GM23338 (cell line): ENCODE measurements at regions not wholly inside any gene's neighbourhood (a gene's known extent, or its start where the extent isn't known, plus 50 kb on each side); places are given as distances from the start of the nearest gene placed in this dataset.

ENCODE experiments used
- ATAC-seq: fragments of 200-7000 bp; cut with Tn5 transposase; 3 replicates; pipeline ENCODE4 v1.9.1; 2020
- DNase-seq: peaks from one replicate; pipeline ENCODE4 v3.0.0-alpha.2; 2015; ENCODE audit warnings: low spot score
- H2AFZ ChIP-seq: fragments of 200-600 bp; sonication (generic); 2 replicates; pipeline ENCODE4 v1.8.0; 2016; ENCODE audit warnings: antibody characterized with exemption, mild to moderate bottlenecking, moderate library complexity
- H3F3A ChIP-seq: fragments of 200-600 bp; sonication (generic); replicated peaks from 2 replicates; pipeline ENCODE4 v1.8.0; 2017; ENCODE audit warnings: antibody characterized with exemption, mixed run types, low read depth
- H3K27ac ChIP-seq: fragments of 200-600 bp; sonication (generic); 2 replicates; pipeline ENCODE4 v1.6.1; 2016; ENCODE audit warnings: low read depth
- H3K27me3 ChIP-seq: fragments of 200-600 bp; sonication (generic); 2 replicates; pipeline ENCODE4 v1.8.0; 2016; ENCODE audit warnings: mild to moderate bottlenecking, mixed run types, moderate library complexity; ENCODE audit not compliant: insufficient read depth
- H3K36me3 ChIP-seq: fragments of 200-600 bp; sonication (generic); 2 replicates; pipeline ENCODE4 v1.8.0; 2016; ENCODE audit warnings: mild to moderate bottlenecking; ENCODE audit not compliant: insufficient read depth
- H3K4me1 ChIP-seq: fragments of 200-600 bp; sonication (generic); 2 replicates; pipeline ENCODE4 v1.8.0; 2016; ENCODE audit warnings: mild to moderate bottlenecking, moderate library complexity; ENCODE audit not compliant: insufficient read depth
- H3K4me2 ChIP-seq: fragments of 200-600 bp; sonication (generic); 2 replicates; pipeline ENCODE4 v1.7.1; 2017; ENCODE audit warnings: mixed run types
- H3K4me3 ChIP-seq: fragments of 200-600 bp; sonication (generic); 2 replicates; pipeline ENCODE4 v1.6.1; 2016; ENCODE audit warnings: mixed run types
- H3K79me2 ChIP-seq: fragments of 200-600 bp; sonication (generic); replicated peaks from 2 replicates; pipeline ENCODE4 v1.8.0; 2017; ENCODE audit warnings: mild to moderate bottlenecking; ENCODE audit not compliant: insufficient read depth
- H3K9me2 ChIP-seq: fragments of 200-600 bp; sonication (generic); 2 replicates; pipeline ENCODE4 v1.8.0; 2017; ENCODE audit not compliant: insufficient read depth
- H4K20me1 ChIP-seq: fragments of 200-600 bp; sonication (generic); replicated peaks from 2 replicates; pipeline ENCODE4 v1.8.0; 2017; ENCODE audit warnings: mild to moderate bottlenecking; ENCODE audit not compliant: insufficient read depth
- H3K27ac Mint-ChIP-seq: 2 replicates; pipeline ENCODE4 v1.8.0; 2020; ENCODE audit warnings: inconsistent platforms, mild to moderate bottlenecking, moderate library complexity, mixed read lengths
- H3K27me3 Mint-ChIP-seq: 3 replicates; pipeline ENCODE4 v1.8.0; 2022; ENCODE audit warnings: low read depth, mild to moderate bottlenecking, moderate library complexity, mixed read lengths, inconsistent platforms; ENCODE audit not compliant: insufficient read depth, poor library complexity
- H3K36me3 Mint-ChIP-seq: 3 replicates; pipeline ENCODE4 v1.8.0; 2021; ENCODE audit warnings: low read depth, mild to moderate bottlenecking, inconsistent platforms, moderate library complexity, mixed read lengths
- H3K4me1 Mint-ChIP-seq: 3 replicates; pipeline ENCODE4 v1.8.0; 2020; ENCODE audit warnings: mild to moderate bottlenecking, inconsistent platforms, mixed read lengths
- H3K4me3 Mint-ChIP-seq: 3 replicates; pipeline ENCODE4 v1.8.0; 2021; ENCODE audit warnings: moderate library complexity, mild to moderate bottlenecking, inconsistent platforms, mixed read lengths
- H3K9me3 Mint-ChIP-seq: 3 replicates; pipeline ENCODE4 v1.8.0; 2020; ENCODE audit warnings: moderate library complexity, mild to moderate bottlenecking, inconsistent platforms, mixed read lengths
- CREB1 ChIP-seq: fragments of 250-450 bp; sonication (Bioruptor Pico); IDR thresholded peaks from 2 replicates; pipeline ENCODE4 v1.5.0; 2020; ENCODE audit warnings: low read depth, mild to moderate bottlenecking, moderate library complexity
- EZH2 ChIP-seq: fragments of 200-600 bp; sonication (generic); IDR thresholded peaks from one replicate; pipeline ENCODE4 v1.8.0; 2017; ENCODE audit warnings: antibody characterized with exemption, mild to moderate bottlenecking, low read depth; ENCODE audit not compliant: unreplicated experiment
- EZH2phosphoT487 ChIP-seq: fragments of 200-600 bp; sonication (generic); IDR thresholded peaks from one replicate; pipeline ENCODE4 v1.8.1; 2018; ENCODE audit warnings: antibody characterized with exemption; ENCODE audit not compliant: unreplicated experiment
- JUNB ChIP-seq: IDR thresholded peaks from one replicate; pipeline ENCODE4 v1.6.1; 2016; ENCODE audit warnings: antibody characterized with exemption; ENCODE audit not compliant: unreplicated experiment
- NANOG ChIP-seq: IDR thresholded peaks from 2 replicates; pipeline ENCODE4 v1.6.1; 2016; ENCODE audit warnings: antibody characterized with exemption, borderline replicate concordance
- STAT1 ChIP-seq: IDR thresholded peaks from one replicate; pipeline ENCODE4 v1.6.1; 2016; ENCODE audit warnings: antibody characterized with exemption; ENCODE audit not compliant: unreplicated experiment
- ZNF114 ChIP-seq: fragments of 250-450 bp; sonication (Bioruptor Pico); IDR thresholded peaks from 2 replicates; pipeline ENCODE4 v1.5.0; 2020; ENCODE audit warnings: mild to moderate bottlenecking, moderate library complexity
- ZNF331 ChIP-seq: fragments of 250-450 bp; sonication (Bioruptor Pico); IDR thresholded peaks from 2 replicates; pipeline ENCODE4 v1.5.0; 2020; ENCODE audit warnings: low read depth, mild to moderate bottlenecking, moderate library complexity
- TF ChIP-seq, protein P1 (sequence below): IDR thresholded peaks from one replicate; pipeline ENCODE4 v1.6.1; 2018; ENCODE audit warnings: antibody characterized with exemption; ENCODE audit not compliant: unreplicated experiment
- TF ChIP-seq, protein P2 (sequence below): IDR thresholded peaks from 2 replicates; pipeline ENCODE4 v1.6.1; 2016; ENCODE audit warnings: antibody characterized with exemption
- TF ChIP-seq, protein P3 (sequence below): fragments of 250-450 bp; sonication (Bioruptor Pico); IDR thresholded peaks from 2 replicates; pipeline ENCODE4 v1.5.0; 2020; ENCODE audit warnings: mild to moderate bottlenecking, moderate library complexity
- TF ChIP-seq, protein P4 (sequence below), 2 experiments: fragments of 200-600 bp in 1 of 2; sonication (generic) in 1 of 2; conservative IDR thresholded peaks; 2 replicates each; pipeline versions ENCODE4 v1.5.1 to v1.6.1; 2016 to 2017; ENCODE audit warnings: antibody characterized with exemption in 2 of 2, low read depth in 2 of 2, mild to moderate bottlenecking in 2 of 2, moderate library complexity in 1 of 2

DNA sequence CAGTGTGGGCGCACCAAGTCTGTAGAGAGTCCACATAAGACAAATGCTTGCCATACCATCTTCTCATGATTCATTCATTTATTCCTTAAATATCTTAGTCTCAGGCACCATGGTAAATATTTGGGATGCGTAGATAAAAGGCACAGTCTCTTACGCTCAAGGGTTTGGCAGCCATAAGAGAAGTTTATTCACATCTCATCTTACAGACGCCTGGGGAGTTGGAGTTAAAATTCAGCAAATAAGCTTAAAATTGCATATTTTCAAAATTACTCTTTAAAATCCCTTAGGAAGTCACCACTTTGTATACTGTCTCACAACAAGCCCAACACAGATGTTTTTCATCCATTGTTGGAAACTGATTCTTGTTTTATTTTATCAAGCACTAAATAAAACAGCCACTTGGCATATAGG lies 363.3 kb downstream of the KIF16B start:
- Mint-ChIP-seq H3K27ac (no peak overlapping the region), H3K9me3 (no peaks in the 10 kb centered on the region), H3K36me3 (no peaks in the 10 kb centered on the region), H3K4me3 (no peak overlapping the region), H3K27me3 (peaks cover 2% of the 10 kb centered on the region), H3K4me1 (peaks cover 7% of the 10 kb centered on the region; the same call in 2 of the 3 replicates)
- Histone ChIP-seq H3F3A (no peaks in the 10 kb centered on the region), H3K27ac (no peak overlapping the region), H3K4me3 (no peak overlapping the region), H4K20me1 (no peaks in the 10 kb centered on the region), H3K27me3 (no peaks in the 10 kb centered on the region), H3K79me2 (no peaks in the 10 kb centered on the region), H3K9me2 (no peaks in the 10 kb centered on the region), H3K4me2 (no peak overlapping the region), H2AFZ (no peak overlapping the region), H3K4me1 (peaks cover 7% of the 10 kb centered on the region), H3K36me3 (no peaks in the 10 kb centered on the region)
- ATAC-seq (no peak), DNase-seq (no peak)
- TF ChIP-seq CREB1 (CRISPR knock-in tag): no peak
- TF ChIP-seq EZH2phosphoT487: no peak
- TF ChIP-seq JUNB: no peak
- TF ChIP-seq STAT1: no peak
- TF ChIP-seq NANOG: no peak
- TF ChIP-seq, protein P1, sequence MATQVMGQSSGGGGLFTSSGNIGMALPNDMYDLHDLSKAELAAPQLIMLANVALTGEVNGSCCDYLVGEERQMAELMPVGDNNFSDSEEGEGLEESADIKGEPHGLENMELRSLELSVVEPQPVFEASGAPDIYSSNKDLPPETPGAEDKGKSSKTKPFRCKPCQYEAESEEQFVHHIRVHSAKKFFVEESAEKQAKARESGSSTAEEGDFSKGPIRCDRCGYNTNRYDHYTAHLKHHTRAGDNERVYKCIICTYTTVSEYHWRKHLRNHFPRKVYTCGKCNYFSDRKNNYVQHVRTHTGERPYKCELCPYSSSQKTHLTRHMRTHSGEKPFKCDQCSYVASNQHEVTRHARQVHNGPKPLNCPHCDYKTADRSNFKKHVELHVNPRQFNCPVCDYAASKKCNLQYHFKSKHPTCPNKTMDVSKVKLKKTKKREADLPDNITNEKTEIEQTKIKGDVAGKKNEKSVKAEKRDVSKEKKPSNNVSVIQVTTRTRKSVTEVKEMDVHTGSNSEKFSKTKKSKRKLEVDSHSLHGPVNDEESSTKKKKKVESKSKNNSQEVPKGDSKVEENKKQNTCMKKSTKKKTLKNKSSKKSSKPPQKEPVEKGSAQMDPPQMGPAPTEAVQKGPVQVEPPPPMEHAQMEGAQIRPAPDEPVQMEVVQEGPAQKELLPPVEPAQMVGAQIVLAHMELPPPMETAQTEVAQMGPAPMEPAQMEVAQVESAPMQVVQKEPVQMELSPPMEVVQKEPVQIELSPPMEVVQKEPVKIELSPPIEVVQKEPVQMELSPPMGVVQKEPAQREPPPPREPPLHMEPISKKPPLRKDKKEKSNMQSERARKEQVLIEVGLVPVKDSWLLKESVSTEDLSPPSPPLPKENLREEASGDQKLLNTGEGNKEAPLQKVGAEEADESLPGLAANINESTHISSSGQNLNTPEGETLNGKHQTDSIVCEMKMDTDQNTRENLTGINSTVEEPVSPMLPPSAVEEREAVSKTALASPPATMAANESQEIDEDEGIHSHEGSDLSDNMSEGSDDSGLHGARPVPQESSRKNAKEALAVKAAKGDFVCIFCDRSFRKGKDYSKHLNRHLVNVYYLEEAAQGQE: no peak
- TF ChIP-seq, protein P2, sequence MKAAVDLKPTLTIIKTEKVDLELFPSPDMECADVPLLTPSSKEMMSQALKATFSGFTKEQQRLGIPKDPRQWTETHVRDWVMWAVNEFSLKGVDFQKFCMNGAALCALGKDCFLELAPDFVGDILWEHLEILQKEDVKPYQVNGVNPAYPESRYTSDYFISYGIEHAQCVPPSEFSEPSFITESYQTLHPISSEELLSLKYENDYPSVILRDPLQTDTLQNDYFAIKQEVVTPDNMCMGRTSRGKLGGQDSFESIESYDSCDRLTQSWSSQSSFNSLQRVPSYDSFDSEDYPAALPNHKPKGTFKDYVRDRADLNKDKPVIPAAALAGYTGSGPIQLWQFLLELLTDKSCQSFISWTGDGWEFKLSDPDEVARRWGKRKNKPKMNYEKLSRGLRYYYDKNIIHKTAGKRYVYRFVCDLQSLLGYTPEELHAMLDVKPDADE: no peak
- no peak for TF ChIP-seq ZNF331 (CRISPR knock-in tag)
- no peak for TF ChIP-seq EZH2
- TF ChIP-seq ZNF114 (CRISPR knock-in tag): no peak
- TF ChIP-seq, protein P3, sequence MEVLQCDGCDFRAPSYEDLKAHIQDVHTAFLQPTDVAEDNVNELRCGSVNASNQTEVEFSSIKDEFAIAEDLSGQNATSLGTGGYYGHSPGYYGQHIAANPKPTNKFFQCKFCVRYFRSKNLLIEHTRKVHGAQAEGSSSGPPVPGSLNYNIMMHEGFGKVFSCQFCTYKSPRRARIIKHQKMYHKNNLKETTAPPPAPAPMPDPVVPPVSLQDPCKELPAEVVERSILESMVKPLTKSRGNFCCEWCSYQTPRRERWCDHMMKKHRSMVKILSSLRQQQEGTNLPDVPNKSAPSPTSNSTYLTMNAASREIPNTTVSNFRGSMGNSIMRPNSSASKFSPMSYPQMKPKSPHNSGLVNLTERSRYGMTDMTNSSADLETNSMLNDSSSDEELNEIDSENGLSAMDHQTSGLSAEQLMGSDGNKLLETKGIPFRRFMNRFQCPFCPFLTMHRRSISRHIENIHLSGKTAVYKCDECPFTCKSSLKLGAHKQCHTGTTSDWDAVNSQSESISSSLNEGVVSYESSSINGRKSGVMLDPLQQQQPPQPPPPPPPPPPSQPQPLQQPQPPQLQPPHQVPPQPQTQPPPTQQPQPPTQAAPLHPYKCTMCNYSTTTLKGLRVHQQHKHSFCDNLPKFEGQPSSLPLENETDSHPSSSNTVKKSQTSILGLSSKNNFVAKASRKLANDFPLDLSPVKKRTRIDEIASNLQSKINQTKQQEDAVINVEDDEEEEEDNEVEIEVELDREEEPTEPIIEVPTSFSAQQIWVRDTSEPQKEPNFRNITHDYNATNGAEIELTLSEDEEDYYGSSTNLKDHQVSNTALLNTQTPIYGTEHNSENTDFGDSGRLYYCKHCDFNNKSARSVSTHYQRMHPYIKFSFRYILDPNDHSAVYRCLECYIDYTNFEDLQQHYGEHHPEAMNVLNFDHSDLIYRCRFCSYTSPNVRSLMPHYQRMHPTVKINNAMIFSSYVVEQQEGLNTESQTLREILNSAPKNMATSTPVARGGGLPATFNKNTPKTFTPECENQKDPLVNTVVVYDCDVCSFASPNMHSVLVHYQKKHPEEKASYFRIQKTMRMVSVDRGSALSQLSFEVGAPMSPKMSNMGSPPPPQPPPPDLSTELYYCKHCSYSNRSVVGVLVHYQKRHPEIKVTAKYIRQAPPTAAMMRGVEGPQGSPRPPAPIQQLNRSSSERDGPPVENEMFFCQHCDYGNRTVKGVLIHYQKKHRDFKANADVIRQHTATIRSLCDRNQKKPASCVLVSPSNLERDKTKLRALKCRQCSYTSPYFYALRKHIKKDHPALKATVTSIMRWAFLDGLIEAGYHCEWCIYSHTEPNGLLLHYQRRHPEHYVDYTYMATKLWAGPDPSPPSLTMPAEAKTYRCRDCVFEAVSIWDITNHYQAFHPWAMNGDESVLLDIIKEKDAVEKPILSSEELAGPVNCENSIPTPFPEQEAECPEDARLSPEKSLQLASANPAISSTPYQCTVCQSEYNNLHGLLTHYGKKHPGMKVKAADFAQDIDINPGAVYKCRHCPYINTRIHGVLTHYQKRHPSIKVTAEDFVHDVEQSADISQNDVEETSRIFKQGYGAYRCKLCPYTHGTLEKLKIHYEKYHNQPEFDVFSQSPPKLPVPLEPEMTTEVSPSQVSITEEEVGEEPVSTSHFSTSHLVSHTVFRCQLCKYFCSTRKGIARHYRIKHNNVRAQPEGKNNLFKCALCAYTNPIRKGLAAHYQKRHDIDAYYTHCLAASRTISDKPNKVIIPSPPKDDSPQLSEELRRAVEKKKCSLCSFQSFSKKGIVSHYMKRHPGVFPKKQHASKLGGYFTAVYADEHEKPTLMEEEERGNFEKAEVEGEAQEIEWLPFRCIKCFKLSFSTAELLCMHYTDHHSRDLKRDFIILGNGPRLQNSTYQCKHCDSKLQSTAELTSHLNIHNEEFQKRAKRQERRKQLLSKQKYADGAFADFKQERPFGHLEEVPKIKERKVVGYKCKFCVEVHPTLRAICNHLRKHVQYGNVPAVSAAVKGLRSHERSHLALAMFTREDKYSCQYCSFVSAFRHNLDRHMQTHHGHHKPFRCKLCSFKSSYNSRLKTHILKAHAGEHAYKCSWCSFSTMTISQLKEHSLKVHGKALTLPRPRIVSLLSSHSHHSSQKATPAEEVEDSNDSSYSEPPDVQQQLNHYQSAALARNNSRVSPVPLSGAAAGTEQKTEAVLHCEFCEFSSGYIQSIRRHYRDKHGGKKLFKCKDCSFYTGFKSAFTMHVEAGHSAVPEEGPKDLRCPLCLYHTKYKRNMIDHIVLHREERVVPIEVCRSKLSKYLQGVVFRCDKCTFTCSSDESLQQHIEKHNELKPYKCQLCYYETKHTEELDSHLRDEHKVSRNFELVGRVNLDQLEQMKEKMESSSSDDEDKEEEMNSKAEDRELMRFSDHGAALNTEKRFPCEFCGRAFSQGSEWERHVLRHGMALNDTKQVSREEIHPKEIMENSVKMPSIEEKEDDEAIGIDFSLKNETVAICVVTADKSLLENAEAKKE (CRISPR knock-in tag): no peak
- TF ChIP-seq, protein P4, sequence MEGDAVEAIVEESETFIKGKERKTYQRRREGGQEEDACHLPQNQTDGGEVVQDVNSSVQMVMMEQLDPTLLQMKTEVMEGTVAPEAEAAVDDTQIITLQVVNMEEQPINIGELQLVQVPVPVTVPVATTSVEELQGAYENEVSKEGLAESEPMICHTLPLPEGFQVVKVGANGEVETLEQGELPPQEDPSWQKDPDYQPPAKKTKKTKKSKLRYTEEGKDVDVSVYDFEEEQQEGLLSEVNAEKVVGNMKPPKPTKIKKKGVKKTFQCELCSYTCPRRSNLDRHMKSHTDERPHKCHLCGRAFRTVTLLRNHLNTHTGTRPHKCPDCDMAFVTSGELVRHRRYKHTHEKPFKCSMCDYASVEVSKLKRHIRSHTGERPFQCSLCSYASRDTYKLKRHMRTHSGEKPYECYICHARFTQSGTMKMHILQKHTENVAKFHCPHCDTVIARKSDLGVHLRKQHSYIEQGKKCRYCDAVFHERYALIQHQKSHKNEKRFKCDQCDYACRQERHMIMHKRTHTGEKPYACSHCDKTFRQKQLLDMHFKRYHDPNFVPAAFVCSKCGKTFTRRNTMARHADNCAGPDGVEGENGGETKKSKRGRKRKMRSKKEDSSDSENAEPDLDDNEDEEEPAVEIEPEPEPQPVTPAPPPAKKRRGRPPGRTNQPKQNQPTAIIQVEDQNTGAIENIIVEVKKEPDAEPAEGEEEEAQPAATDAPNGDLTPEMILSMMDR (conservative IDR thresholded peaks at IDR 0.05; ENCODE audit: low read depth in 2 of 2): no peak
